GM12878 (cell line): ENCODE measurements at regions not wholly inside any gene's neighbourhood (a gene's known extent, or its start where the extent isn't known, plus 50 kb on each side); places are given as distances from the start of the nearest gene placed in this dataset.

Experiments
- CBX5 ChIP-seq: sonication (generic); IDR thresholded peaks from 2 replicates; pipeline ENCODE4 v1.6.1; 2016; ENCODE audit warnings: low read depth, moderate library complexity, mild to moderate bottlenecking, inconsistent platforms
- IRF5 ChIP-seq: fragments of 450-650 bp; IDR thresholded peaks from 2 replicates; pipeline ENCODE4 v1.6.1; 2017; ENCODE audit warnings: borderline replicate concordance
- NFYB ChIP-seq: IDR thresholded peaks from 2 replicates; pipeline ENCODE4 v1.6.1; 2011; ENCODE audit warnings: low read depth, mild to moderate bottlenecking, low read length, improper control_type of control experiment, moderate library complexity; ENCODE audit not compliant: insufficient read depth
- SMAD1 ChIP-seq: fragments of 450-650 bp; IDR thresholded peaks from 2 replicates; pipeline ENCODE4 v1.6.1; 2018; ENCODE audit warnings: mild to moderate bottlenecking, low read depth; ENCODE audit not compliant: partially characterized antibody
- SRF ChIP-seq, 2 experiments: IDR thresholded peaks; 2 replicates each; pipeline ENCODE4 v1.6.1; 2011; ENCODE audit warnings: low read depth in 2 of 2, low read length in 2 of 2, mild to moderate bottlenecking in 1 of 2, moderate library complexity in 1 of 2
- TCF7 ChIP-seq: IDR thresholded peaks from 2 replicates; pipeline ENCODE4 v1.6.1; 2014; ENCODE audit warnings: antibody characterized with exemption, borderline replicate concordance
- TF ChIP-seq, protein P1 (sequence below): fragments of 450-650 bp; formaldehyde crosslinking; IDR thresholded peaks from 2 replicates; pipeline ENCODE4 v1.4.0; 2020; ENCODE audit warnings: mild to moderate bottlenecking, moderate library complexity

- TF ChIP-seq, protein P1, sequence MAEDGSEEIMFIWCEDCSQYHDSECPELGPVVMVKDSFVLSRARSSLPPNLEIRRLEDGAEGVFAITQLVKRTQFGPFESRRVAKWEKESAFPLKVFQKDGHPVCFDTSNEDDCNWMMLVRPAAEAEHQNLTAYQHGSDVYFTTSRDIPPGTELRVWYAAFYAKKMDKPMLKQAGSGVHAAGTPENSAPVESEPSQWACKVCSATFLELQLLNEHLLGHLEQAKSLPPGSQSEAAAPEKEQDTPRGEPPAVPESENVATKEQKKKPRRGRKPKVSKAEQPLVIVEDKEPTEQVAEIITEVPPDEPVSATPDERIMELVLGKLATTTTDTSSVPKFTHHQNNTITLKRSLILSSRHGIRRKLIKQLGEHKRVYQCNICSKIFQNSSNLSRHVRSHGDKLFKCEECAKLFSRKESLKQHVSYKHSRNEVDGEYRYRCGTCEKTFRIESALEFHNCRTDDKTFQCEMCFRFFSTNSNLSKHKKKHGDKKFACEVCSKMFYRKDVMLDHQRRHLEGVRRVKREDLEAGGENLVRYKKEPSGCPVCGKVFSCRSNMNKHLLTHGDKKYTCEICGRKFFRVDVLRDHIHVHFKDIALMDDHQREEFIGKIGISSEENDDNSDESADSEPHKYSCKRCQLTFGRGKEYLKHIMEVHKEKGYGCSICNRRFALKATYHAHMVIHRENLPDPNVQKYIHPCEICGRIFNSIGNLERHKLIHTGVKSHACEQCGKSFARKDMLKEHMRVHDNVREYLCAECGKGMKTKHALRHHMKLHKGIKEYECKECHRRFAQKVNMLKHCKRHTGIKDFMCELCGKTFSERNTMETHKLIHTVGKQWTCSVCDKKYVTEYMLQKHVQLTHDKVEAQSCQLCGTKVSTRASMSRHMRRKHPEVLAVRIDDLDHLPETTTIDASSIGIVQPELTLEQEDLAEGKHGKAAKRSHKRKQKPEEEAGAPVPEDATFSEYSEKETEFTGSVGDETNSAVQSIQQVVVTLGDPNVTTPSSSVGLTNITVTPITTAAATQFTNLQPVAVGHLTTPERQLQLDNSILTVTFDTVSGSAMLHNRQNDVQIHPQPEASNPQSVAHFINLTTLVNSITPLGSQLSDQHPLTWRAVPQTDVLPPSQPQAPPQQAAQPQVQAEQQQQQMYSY (CRISPR knock-in tag), result no peak
- TF ChIP-seq SRF (IDR thresholded peaks at IDR 0.05; ENCODE audit: low read depth in 2 of 2, low read length in 2 of 2) (no peak), SMAD1 (no peak), NFYB (no peak), IRF5 (no peak), CBX5 (0 out of 2 replicates have a peak, but pooled peaks have one; percentile 19), TCF7 (no peak)
- TF ChIP-seq, all 136 proteins: peak for 33
Measured at GRCh38 chr4:144547678-144548298, 98.2 kb upstream of the HHIP start (continued).
